Anterior cingulate cortex (tissue), 58 donors: ENCODE measurements at regions not wholly inside any gene's neighbourhood (a gene's known extent, or its start where the extent isn't known, plus 50 kb on each side); places are given as distances from the start of the nearest gene placed in this dataset.

Source experiments
- DNase-seq, 58 donors: peaks; one replicate each; lab custom pipeline; 2025; lab: John Stamatoyannopoulos, UW

GRCh38 chr3:178036451-178037144 lies 499.6 kb upstream of the KCNMB2 start:
- no peak for DNase-seq

- DNase-seq, result no peak
Observed at GRCh38 chr3:178041931-178042330, 494.3 kb upstream of the KCNMB2 start.

- no peak for DNase-seq
Observed at GRCh38 chr3:178042376-178042775, 493.9 kb upstream of the KCNMB2 start.

GRCh38 chr3:178043084-178043483 lies 493.2 kb upstream of the KCNMB2 start:
- no peak for DNase-seq

- no peak for DNase-seq
Observed at GRCh38 chr3:178044320-178044719, 491.9 kb upstream of the KCNMB2 start.

GRCh38 chr3:178047496-178047895 lies 488.7 kb upstream of the KCNMB2 start:
- no peak for DNase-seq

GRCh38 chr3:178048768-178049167 lies 487.5 kb upstream of the KCNMB2 start:
- DNase-seq, result no peak

- DNase-seq, result no peak
Observed at GRCh38 chr3:178054471-178054870, 481.8 kb upstream of the KCNMB2 start.

GRCh38 chr3:178055939-178056338 lies 480.3 kb upstream of the KCNMB2 start:
- no peak for DNase-seq

GRCh38 chr3:178056868-178057267 lies 479.4 kb upstream of the KCNMB2 start:
- no peak for DNase-seq

GRCh38 chr3:178058629-178059028 lies 477.6 kb upstream of the KCNMB2 start:
- no peak for DNase-seq

- peak in 1 of 58 donors; percentile 22 for DNase-seq
Observed at GRCh38 chr3:178059119-178059518, 477.1 kb upstream of the KCNMB2 start.

GRCh38 chr3:178059836-178060235 lies 476.4 kb upstream of the KCNMB2 start:
- no peak for DNase-seq

- no peak for DNase-seq
Observed at GRCh38 chr3:178060407-178060806, 475.8 kb upstream of the KCNMB2 start.

GRCh38 chr3:178062126-178062525 lies 474.1 kb upstream of the KCNMB2 start:
- no peak for DNase-seq

- no peak for DNase-seq
Observed at GRCh38 chr3:178063461-178063860, 472.8 kb upstream of the KCNMB2 start.

GRCh38 chr3:178067721-178068120 lies 468.5 kb upstream of the KCNMB2 start:
- DNase-seq, result no peak

GRCh38 chr3:178072391-178073305 lies 463.6 kb upstream of the KCNMB2 start:
- DNase-seq, result peak in 2 of 58 donors; percentile 39 to 44

GRCh38 chr3:178073366-178073765 lies 462.9 kb upstream of the KCNMB2 start:
- no peak for DNase-seq

- no peak for DNase-seq
Observed at GRCh38 chr3:178075344-178075743, 460.9 kb upstream of the KCNMB2 start.

- DNase-seq, result no peak
Observed at GRCh38 chr3:178078953-178079352, 457.3 kb upstream of the KCNMB2 start.

GRCh38 chr3:178079966-178080365 lies 456.3 kb upstream of the KCNMB2 start:
- no peak for DNase-seq
